Renal cortex interstitium (tissue), 11 donors: ENCODE measurements at regions not wholly inside any gene's neighbourhood (a gene's known extent, or its start where the extent isn't known, plus 50 kb on each side); places are given as distances from the start of the nearest gene placed in this dataset.
"Not testable (repeated sequence)": the region's sequence is repeated elsewhere in the genome, so short reads cannot be mapped to it uniquely, and the experiment has no call there.

Experiments used
- DNase-seq, 11 donors: peaks; one replicate each; pipeline ENCODE4 v3.0.0-alpha.2; 2013; ENCODE audit warnings: low read depth in 9 of 11, low spot score in 4 of 11; ENCODE audit errors: extremely low read depth in 1 of 11

DNA sequence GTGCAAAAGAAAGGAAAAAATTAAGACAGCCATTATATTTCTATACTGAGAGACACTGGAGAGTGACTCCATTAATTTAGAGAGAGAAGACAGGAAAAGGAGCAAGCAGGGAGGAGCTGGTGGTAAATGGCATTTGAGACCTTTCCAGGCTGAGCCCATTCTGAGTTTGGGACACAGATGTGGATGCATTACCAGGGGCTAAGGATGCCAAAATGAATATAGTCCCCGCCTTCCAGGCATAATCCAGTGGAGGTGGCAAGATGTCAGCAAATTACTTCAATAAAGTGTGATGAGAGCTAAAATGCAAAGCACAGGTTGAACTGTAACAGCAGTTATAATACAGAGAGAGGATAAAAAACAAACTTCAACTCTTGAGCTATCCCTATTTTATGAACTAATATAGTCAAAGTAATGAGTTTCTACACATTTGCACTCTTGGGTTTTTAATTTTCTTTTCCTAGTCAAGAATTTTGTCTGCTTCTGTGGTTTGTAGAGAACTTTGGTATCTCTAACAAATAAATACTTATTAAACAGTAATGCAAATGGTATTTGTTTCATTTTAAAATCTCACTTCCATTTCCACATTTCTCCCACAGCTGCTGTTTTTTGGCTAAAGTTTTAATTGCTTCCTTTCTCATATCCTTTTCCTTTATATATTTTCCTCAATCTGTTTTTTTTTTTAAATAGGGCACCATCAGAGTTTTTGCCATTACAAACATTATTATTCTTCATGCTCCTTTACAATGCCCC lies 228.2 kb upstream of the KCNK2 start:
- no peak for DNase-seq

DNA sequence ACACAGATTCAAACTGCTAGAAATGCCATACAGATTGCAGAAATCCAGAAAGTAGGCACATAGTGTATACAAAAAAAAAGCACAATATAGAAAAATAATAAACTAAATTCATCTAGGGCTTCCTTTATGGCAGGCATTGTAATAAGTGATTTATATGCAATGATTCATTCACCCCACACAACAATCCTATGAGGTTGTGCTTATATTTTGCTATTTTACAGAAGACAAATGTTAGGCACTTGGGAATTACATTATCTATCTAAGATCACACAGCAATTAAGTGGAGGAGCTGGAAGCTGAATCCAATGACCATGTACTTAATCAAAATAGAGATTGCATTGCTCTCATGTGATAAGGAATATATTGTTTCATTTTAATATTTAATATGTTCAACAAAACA lies 225.7 kb upstream of the KCNK2 start:
- DNase-seq: no peak

- DNase-seq: no peak
Measured at GRCh38 chr1:214857716-214858115, 224.8 kb upstream of the KCNK2 start.

GRCh38 chr1:214859647-214860046 lies 222.9 kb upstream of the KCNK2 start:
- no peak for DNase-seq

DNA sequence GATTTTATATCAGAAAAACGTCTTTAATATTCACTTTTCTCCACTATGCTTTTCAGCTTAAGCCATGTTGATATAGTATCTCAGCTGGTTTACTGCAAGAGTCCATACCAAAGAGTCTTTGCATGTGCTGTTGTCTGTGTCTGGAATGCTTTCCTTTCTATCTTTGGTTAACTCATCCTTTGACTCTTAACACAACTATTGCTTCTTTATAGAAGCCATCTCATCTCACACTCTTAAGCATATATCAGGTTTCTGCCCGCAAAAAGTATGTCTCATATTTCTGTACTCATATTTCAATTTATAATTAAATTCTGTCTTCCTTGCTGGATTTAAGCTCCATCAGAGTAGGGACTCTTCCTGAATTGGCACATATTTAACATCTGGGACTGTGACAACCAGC lies 220.9 kb upstream of the KCNK2 start:
- DNase-seq: no peak

GRCh38 chr1:214862421-214862820 lies 220.1 kb upstream of the KCNK2 start:
- no peak for DNase-seq

- DNase-seq: no peak
Measured at GRCh38 chr1:214864896-214865688, 217.4 kb upstream of the KCNK2 start.

- DNase-seq: not testable (repeated sequence)
Measured at GRCh38 chr1:214870426-214870825, 212.1 kb upstream of the KCNK2 start.

- no peak for DNase-seq
Measured at GRCh38 chr1:214880956-214881355, 201.6 kb upstream of the KCNK2 start.

- no peak for DNase-seq
Measured at GRCh38 chr1:214882616-214883015, 199.9 kb upstream of the KCNK2 start.

GRCh38 chr1:214895011-214895600 lies 187.4 kb upstream of the KCNK2 start:
- no peak for DNase-seq

DNA sequence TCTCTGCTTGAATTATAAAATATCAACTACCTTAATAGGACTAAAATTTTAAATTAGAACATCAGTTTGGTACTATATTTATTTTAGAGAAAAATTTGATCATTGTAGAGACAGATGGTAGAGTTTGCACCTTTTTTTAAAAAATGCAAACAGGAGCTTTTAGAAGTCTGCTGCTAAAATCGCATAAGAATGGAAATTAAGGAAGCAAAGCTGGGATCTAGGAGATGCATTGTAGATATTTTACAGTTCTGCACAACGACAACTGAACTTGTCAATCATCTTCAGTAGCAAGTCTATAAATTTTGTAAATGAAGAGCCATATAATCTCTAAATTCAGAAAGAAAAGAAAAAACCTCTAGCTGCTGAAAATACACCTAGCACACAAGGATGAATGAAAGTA lies 185.6 kb upstream of the KCNK2 start:
- no peak for DNase-seq

- no peak for DNase-seq
Measured at GRCh38 chr1:214897581-214897980, 185.0 kb upstream of the KCNK2 start.

DNA sequence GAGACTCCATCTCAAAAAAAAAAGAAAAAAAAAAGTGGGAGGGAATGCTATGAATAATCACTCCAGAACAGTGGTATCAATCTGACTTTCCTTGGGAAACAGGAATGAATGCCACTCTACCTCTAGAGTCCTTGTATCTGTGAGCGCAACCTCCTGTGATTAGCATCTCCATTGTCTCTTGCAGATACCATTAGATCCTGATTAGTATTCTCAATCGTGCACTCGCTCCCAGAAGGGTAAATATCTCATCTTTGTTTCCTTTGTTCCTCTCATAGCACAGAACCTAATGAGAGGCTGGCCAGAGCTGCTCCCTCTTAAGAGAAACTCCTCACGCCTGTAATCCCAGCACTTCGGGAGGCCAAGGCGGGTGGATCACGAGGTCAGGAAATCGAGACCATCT lies 184.4 kb upstream of the KCNK2 start:
- DNase-seq: no peak

DNA sequence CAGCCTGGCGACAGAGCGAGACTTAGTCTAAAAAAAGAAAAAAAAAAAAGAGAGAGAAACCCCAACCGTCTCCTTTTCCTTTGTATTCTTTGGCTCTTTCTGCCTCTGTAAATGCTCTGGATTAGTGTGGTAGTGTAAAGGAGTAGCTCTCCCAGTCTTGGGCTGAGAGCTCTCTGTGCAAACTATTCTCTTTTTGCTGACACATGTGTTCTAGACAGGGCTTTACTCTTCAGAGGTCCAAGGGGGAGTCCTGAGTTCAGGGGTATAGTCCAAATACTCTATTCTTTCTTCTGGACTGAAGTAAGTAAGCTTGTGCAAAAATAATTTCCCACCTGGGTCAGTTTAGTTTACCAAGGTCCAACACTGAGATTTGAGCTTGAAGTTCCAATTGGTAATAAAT lies 183.8 kb upstream of the KCNK2 start:
- no peak for DNase-seq

GRCh38 chr1:214899908-214900460 lies 182.6 kb upstream of the KCNK2 start:
- DNase-seq: no peak

DNA sequence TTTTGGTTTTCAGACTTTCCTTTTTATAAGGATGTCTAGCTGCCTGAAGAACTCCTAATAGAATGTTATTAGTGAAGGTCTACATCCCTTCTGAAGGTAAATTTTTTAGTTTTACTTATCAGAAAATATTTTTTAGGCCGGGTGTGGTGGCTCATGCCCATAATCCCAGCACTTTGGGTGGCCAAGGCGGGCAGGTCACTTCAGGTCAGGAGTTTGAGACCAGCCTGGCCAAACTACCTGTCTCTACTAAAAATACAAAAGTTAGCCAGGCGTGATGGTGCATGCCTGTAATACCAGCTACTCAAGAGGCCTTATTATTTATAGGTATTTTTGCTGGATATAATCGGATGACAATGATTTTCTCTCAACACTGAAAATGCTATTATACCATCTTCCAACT lies 181.9 kb upstream of the KCNK2 start:
- no peak for DNase-seq

- DNase-seq: no peak
Measured at GRCh38 chr1:214901718-214902117, 180.8 kb upstream of the KCNK2 start.

DNA sequence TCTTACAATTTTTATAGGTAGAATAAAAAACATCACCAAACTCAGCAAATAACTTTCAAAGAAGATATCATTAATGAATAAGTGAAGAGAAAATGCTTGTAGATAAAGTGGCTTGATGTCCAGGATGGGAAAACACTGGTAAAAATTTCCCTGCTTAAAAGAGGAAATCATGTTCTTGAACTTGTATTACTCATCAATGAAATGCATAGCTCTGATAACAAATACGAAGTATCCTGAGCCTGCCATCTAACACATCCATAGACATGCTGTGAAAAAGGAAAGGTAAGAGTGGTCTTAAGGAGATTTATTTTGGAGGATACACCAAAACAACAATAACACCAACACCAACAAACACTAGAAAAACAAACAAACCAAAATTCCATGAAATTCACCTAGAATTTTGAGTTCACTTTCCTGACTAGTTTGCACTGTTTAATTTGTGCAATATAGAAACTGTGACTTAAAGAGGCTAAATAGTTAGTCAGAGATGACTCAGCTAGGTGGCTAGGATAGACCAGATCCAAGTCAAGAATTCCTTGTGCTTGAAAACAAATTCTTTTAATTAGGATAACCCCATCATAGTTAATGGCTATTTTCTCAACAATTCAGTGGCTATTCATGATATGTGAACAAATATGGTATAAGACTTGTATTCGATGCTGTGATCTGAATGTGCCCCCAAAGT lies 179.8 kb upstream of the KCNK2 start:
- DNase-seq: no peak
